Sigmoid colon (tissue), 6 donors: ENCODE measurements at regions not wholly inside any gene's neighbourhood (a gene's known extent, or its start where the extent isn't known, plus 50 kb on each side); places are given as distances from the start of the nearest gene placed in this dataset.

Experiments used
- DNase-seq: peaks from one replicate; pipeline ENCODE4 v3.0.0-alpha.2; 2019
- H3K27ac ChIP-seq, 4 donors: fragments of 200-600 bp; sonication (generic); one replicate each; pipeline ENCODE4 v1.5.1; 2016 to 2019; ENCODE audit warnings: mild to moderate bottlenecking in 1 of 4
- H3K27me3 ChIP-seq, 3 donors: fragments of 200-600 bp; sonication (generic); one replicate each; pipeline ENCODE4 v1.5.1; 2019; ENCODE audit warnings: mild to moderate bottlenecking in 1 of 3
- H3K36me3 ChIP-seq, 4 donors: fragments of 200-600 bp; sonication (generic); one replicate each; pipeline ENCODE4 v1.5.1; 2016 to 2019
- H3K4me1 ChIP-seq, 4 donors: fragments of 200-600 bp; sonication (generic); one replicate each; pipeline ENCODE4 v1.5.1; 2017 to 2019
- H3K4me3 ChIP-seq, 4 donors: fragments of 200-600 bp; sonication (generic); one replicate each; pipeline ENCODE4 v1.5.1; 2017 to 2019; ENCODE audit warnings: mild to moderate bottlenecking in 2 of 4, moderate library complexity in 1 of 4
- H3K9me3 ChIP-seq, 4 donors: fragments of 200-600 bp in 3 of 4; sonication (generic) in 3 of 4; one replicate each; pipeline versions ENCODE4 v1.5.1 to v1.6.1; 2013 to 2019
- CTCF ChIP-seq, 4 experiments: fragments of 450-650 bp in 3 of 4; fragments of 200-600 bp in 1 of 4; IDR thresholded peaks; one replicate each; pipeline ENCODE4 v1.5.1; 2016 to 2019; ENCODE audit warnings: antibody characterized with exemption in 4 of 4, mild to moderate bottlenecking in 3 of 4, moderate library complexity in 2 of 4
- EP300 ChIP-seq, 4 donors: sonication (generic); formaldehyde crosslinking; IDR thresholded peaks; one replicate each; pipeline ENCODE4 v1.6.1; 2017; ENCODE audit warnings: antibody characterized with exemption in 4 of 4
- POLR2A ChIP-seq, 2 donors: fragments of 450-650 bp; IDR thresholded peaks; one replicate each; pipeline ENCODE4 v1.6.1; 2016; ENCODE audit warnings: antibody characterized with exemption in 2 of 2, mild to moderate bottlenecking in 2 of 2, moderate library complexity in 2 of 2
- POLR2AphosphoS5 ChIP-seq, 4 donors: sonication (generic); formaldehyde crosslinking; IDR thresholded peaks; one replicate each; pipeline ENCODE4 v1.6.1; 2017; ENCODE audit warnings: antibody characterized with exemption in 4 of 4
- WGBS, 2 donors: extraction: QIAGEN DNeasy Blood & Tissue Kit; methylation state at CpG; one replicate each; pipeline ENCODE4 v1.1.7; 2013; 5-methylcytosine and 5-hydroxymethylcytosine counted together
- intact Hi-C: fragments of 100-400 bp; cut with DNase I; formaldehyde crosslinking; loops from one replicate; pipeline ENCODE4 v1.15.1; 2023
- donor health status: healthy with polysubstance abuse.
- donor health status: healthy.

DNA sequence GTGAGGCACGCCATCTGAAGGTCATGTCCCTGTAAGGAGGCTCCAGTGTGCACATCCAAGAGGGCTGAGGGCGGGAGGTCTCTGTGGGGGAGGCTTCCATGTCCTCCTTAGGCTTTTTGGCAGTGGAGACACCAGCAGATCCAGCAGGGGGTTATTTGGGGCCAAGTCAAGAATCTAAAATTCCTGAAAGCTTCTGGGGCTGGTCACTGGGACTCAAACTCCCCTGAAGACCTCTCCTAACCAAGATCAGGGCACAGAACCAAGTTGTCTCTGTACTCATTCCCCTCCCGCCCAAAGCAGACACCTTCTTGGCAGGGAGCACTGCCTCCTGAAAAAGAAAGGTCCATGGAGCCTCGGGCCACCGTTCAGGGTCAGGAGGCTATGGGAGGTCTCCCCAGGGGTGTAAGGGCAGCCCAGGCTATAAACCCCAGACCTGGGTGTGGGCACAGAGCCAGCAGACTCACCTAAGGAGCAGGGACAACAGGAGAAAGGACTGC is 127.4 kb upstream of the ADRA1B start:
- H3K9me3 ChIP-seq, result no peaks in the 10 kb centered on the region

GRCh38 chr5:159792180-159792579 is 124.1 kb upstream of the ADRA1B start:
- 36 to 73% methylated on average over 2 of the region's 2 CpGs for WGBS, 2 donors
- DNase-seq, result no peak
- no peak for TF ChIP-seq EP300 (IDR thresholded peaks at IDR 0.05)
- TF ChIP-seq POLR2AphosphoS5 (IDR thresholded peaks at IDR 0.05), result no peak
- TF ChIP-seq POLR2A (IDR thresholded peaks at IDR 0.05), result no peak
- TF ChIP-seq CTCF (IDR thresholded peaks at IDR 0.05), result no peak

More for the DNA sequence above, 127.4 kb upstream of the ADRA1B start:
- no peaks in the 10 kb centered on the region for H3K36me3 ChIP-seq
- H3K4me3 ChIP-seq, result no peak overlapping the region
- DNase-seq, result no peak
- H3K4me1 ChIP-seq, result no peaks in the 10 kb centered on the region
- H3K27ac ChIP-seq, result peak overlapping the region in 1 of 4 donors; percentile 17
- 67 to 84% methylated on average over 5 of the region's 5 CpGs for WGBS, 2 donors
- TF ChIP-seq POLR2AphosphoS5 (IDR thresholded peaks at IDR 0.05) (no peak), CTCF (IDR thresholded peaks at IDR 0.05) (no peak), EP300 (IDR thresholded peaks at IDR 0.05) (no peak), POLR2A (IDR thresholded peaks at IDR 0.05) (no peak)
- intact Hi-C loops, result loop anchor here (10.0 kb wide), 1 partner anchor 126 kb away; the partner anchor contains the start of gene ADRA1B
- H3K27me3 ChIP-seq, result no peaks in the 10 kb centered on the region

DNA sequence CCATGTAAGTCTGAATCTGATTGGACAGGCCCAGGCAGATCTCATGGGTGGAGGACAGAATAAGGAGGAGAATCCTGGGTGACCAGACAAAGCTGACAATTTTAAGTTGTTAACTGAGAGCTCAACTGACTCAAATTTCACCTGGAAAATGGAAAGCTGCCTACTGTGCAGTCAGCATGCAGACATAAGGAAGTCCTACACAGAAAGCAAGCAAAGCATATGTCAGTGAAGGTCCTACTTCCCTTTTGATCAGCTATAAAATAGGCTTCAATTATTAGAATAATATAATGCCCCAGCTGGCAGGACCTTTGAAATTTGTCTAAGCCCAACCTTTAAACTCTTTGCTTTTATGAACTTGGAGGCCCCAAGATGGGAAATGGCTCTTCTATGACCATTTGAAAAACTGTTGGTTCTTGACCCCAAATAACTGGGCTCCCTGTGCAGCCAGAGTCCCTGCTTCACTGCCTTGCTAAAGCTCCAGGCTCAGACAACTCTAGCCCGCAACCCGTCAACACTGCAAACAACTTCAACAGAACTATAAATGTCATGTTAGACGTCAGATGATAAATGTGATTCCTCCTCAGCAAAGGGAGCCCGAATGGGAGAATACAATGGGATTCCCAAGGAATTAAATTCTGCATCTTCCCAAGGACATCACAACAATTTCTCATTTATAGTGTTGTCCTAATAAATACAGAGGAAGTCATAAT is 118.9 kb upstream of the ADRA1B start:
- Histone ChIP-seq H3K36me3 (no peaks in the 10 kb centered on the region), H3K4me1 (no peaks in the 10 kb centered on the region), H3K27me3 (no peaks in the 10 kb centered on the region), H3K27ac (no peak overlapping the region), H3K4me3 (no peak overlapping the region), H3K9me3 (no peaks in the 10 kb centered on the region)
- no peak for TF ChIP-seq POLR2AphosphoS5 (IDR thresholded peaks at IDR 0.05)
- no peak for TF ChIP-seq EP300 (IDR thresholded peaks at IDR 0.05)
- no peak for TF ChIP-seq POLR2A (IDR thresholded peaks at IDR 0.05)
- no peak for TF ChIP-seq CTCF (IDR thresholded peaks at IDR 0.05)
- no peak for DNase-seq
- intact Hi-C loops, result no loop called here
- 57 to 77% methylated on average over 4 of the region's 4 CpGs for WGBS, 2 donors

More at GRCh38 chr5:159792180-159792579, 124.1 kb upstream of the ADRA1B start:
- Histone ChIP-seq H3K36me3 (no peaks in the 10 kb centered on the region), H3K9me3 (no peaks in the 10 kb centered on the region), H3K27me3 (no peaks in the 10 kb centered on the region), H3K4me1 (no peaks in the 10 kb centered on the region), H3K4me3 (no peak overlapping the region), H3K27ac (no peak overlapping the region)
- intact Hi-C loops, result no loop called here

- no peak for DNase-seq
- Histone ChIP-seq H3K4me1 (no peaks in the 10 kb centered on the region), H3K36me3 (no peaks in the 10 kb centered on the region), H3K4me3 (no peak overlapping the region), H3K9me3 (no peaks in the 10 kb centered on the region), H3K27ac (no peak overlapping the region), H3K27me3 (no peaks in the 10 kb centered on the region)
- WGBS, 2 donors, result 83 to 84% methylated on average over 8 of the region's 8 CpGs
- intact Hi-C loops, result no loop called here
- TF ChIP-seq POLR2AphosphoS5 (IDR thresholded peaks at IDR 0.05) (no peak), CTCF (IDR thresholded peaks at IDR 0.05) (no peak), POLR2A (IDR thresholded peaks at IDR 0.05) (no peak), EP300 (IDR thresholded peaks at IDR 0.05) (no peak)
Observed at GRCh38 chr5:159799701-159800100, 116.6 kb upstream of the ADRA1B start.
